ENCODE measurements at regions not wholly inside any gene's neighbourhood (a gene's known extent, or its start where the extent isn't known, plus 50 kb on each side); places are given as distances from the start of the nearest gene placed in this dataset.

- TF ChIP-seq CEBPB (IDR thresholded peaks at IDR 0.05; ENCODE audit: borderline replicate concordance in 1 of 2, low read depth in 2 of 2, low read length in 2 of 2) (no peak), RAD21 (IDR thresholded peaks at IDR 0.05; ENCODE audit: insufficient read depth, low read depth, low read length) (no peak), POLR2A (IDR thresholded peaks at IDR 0.05; ENCODE audit: low read depth, low read length) (no peak), CTCF (IDR thresholded peaks at IDR 0.05 in 2 of 3, conservative IDR thresholded peaks at IDR 0.05 in 1 of 3; ENCODE audit: control insufficient read depth in 2 of 3, extremely low read depth in 1 of 3, insufficient read depth in 1 of 3, low read depth in 3 of 3, low read length in 3 of 3) (no peak), SREBF1 (IDR thresholded peaks at IDR 0.05; ENCODE audit: low read length) (no peak), BCL3 (IDR thresholded peaks at IDR 0.05; ENCODE audit: borderline replicate concordance, insufficient read depth, low read depth, low read length, poor library complexity, severe bottlenecking) (no peak), ATF3 (IDR thresholded peaks at IDR 0.05; ENCODE audit: borderline replicate concordance, extremely low read depth, low read depth, low read length) (no peak), CREM (IDR thresholded peaks at IDR 0.05; ENCODE audit: low read depth) (no peak), MXI1 (IDR thresholded peaks at IDR 0.05; ENCODE audit: low read depth, low read length) (no peak), CBFB (IDR thresholded peaks at IDR 0.05; ENCODE audit: low read depth) (no peak)
Measured at GRCh38 chr7:46695051-46695708, 774.1 kb upstream of the IGFBP3 start.
